NCI-H524 (cell line): ENCODE measurements at regions not wholly inside any gene's neighbourhood (a gene's known extent, or its start where the extent isn't known, plus 50 kb on each side); places are given as distances from the start of the nearest gene placed in this dataset.
"Not testable (repeated sequence)": the region's sequence is repeated elsewhere in the genome, so short reads cannot be mapped to it uniquely, and the experiment has no call there.

Experiments
- DNase-seq, 2 experiments: peaks; one replicate each; lab custom pipeline; 2025; lab: John Stamatoyannopoulos, UW

DNA sequence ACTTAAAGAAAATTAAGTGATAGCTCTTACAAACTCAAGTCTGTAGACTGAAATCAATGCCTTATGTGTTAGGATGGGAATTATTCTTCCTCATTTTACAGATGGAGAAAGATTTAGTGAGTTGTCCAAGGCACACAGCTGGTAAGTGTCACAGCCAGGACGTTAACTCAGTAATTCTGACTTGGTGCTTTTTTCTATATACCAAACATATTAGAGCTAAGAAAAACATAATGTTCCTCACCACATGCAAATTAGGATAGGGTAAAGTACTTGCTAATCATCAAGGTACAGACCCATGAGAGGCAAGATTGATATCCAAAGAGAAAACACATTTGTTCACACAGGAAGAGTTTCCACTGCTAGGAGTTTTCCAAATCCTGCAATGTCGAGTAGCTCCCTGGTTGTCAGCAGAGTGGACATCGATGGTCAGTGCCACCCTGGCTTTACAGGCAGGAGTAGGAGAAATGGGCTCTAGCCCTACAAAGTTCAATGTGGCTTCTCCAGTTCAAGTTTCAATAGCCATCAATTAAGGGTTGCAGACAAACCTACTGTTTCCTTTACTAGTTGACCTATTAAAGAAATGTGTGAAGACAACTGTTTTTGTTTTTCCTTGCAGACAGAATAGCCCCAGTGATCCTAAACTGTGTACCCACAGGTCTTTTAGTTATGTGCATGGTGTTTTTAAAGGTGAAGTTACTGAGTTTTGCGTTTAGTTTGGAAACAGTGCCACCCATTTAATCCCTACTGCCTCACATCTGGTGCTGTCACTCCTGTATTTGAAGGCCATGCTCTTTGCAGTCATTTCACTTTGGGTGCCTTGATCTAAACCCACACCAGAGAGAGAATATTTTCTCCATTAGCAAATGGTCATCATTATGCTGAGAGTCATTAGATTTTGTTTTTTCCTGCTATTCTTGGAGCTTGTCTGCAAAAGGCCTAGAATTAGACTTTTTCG lies 460.8 kb upstream of the SMARCA2 start:
- DNase-seq = peak in 1 of 2 experiments; percentile 3

DNA sequence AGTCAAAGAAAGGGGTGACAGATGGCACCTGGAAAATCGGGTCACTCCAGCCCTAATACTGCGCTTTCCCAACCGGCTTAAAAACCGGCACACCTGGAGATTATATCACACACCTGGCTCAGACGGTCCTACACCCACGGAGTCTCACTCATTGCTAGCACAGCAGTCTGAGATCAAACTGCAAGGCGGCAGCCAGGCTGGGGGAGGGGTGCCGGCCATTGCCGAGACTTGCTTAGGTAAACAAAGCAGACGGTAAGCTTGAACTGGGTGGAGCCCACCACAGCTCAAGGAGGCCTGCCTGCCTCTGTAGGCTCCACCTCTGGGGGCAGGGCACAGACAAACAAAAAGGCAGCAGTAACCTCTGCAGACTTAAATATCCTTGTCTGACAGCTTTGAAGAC lies 456.5 kb upstream of the SMARCA2 start:
- DNase-seq = not testable (repeated sequence)

DNA sequence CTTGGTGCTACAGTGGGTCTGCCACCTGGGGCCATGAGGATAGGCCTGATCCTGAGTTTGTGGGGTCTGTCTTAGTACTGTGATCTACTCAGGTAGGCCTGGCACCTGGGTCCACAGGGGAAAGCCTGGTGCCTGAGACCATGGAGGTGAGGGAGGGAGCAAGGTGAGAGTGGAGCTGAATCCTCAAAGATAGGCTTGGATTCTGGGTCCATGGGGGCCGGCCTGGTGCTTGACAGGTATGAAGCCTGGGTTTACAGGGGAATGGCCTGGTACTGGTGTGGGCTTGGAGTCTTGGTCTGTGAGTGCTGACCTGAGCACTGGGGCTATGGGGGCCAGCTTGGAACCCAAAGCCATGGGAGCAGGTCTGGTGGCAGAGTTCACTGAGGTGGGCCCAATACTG lies 439.2 kb upstream of the SMARCA2 start:
- DNase-seq = no peak

DNA sequence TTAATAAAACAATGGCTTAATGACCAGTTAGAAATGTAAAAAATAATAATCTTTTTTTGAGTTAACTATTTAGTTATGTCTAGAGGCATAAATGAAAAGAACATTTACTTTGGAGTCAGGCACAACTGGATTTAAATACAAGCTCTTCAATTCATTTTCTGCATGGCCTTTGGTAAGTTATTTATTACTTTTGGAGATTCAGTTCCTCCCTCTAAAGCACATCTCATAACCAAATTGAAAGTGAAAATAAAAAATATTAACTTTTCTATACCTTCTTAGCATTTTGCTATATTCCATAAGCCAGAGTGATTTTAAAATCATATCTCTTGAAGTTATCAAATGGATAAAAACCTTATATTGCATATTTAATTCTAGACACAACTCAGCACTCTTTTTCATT lies 434.9 kb upstream of the SMARCA2 start:
- no peak for DNase-seq

DNA sequence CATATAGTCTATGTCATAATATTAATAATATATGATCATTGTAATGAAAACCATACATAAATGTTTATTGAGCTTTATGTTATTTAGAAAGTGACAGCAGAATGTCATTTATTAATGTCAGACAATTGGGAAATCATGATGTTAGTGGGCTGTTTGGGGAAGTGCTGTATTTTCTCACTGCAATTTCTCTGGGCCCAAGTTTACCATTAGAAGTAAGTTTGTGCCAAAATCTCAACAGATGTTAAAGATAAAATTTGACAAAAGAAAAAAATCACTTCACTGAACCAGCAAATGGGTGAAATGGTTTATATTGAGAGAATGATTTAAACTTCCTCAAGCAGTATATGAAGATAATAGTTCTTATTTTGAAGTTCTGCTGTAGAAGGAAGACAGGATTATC lies 433.2 kb upstream of the SMARCA2 start:
- DNase-seq = no peak

DNA sequence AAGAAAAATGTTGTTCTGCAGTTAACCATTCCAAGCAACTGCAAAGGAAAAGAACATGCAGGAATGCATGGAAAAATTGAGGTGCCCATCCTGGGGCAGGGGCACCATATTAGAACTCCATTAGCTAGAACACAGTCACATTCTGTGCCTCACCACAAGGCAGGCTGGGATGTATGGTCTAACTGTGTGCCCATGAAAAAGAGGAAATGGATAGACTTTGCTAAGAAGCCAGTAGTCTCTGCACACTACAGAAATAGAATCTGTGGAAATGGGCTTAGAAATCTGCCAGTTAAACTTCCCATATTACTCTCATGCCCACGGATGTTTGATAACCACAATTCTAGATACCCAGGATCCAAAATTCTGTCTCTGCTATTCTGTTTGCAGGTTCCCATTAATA lies 423.8 kb upstream of the SMARCA2 start:
- no peak for DNase-seq

DNA sequence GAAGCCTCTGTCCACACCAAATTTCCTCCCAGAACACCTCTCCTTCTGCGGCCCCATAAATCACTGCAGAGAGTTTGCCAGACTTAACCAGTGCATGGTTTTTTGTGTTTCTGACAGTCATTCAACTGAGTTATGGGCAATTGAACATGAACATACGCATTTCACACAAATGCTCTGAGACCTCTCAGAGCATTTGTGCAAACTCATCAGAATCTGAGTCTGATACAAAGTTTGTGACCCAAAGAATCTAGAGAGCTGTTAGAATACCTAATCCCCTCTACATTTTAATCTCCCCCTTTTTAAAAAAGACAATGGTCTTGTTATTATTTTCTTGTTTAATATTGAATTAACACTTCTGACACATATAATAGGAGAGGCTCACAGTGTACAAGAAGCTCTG lies 416.9 kb upstream of the SMARCA2 start:
- no peak for DNase-seq

DNA sequence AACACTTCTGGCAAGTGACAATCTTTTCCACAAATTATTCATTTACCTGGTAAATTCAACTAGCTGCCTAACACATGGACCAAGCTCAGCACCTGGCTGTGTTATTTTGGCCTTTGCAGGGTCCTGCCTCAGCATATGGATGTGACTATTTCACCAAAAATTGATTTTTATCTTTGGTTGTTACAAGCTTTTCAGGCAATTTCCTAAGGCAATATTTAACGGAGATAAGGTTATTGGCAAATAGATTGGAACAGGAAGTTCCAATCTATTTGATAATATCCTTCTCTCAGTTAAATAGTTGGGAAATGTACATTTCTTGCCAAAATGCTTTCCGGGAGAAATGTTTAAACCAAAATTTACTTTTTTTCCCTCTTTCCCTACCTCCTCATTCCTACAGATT lies 415.2 kb upstream of the SMARCA2 start:
- no peak for DNase-seq

DNA sequence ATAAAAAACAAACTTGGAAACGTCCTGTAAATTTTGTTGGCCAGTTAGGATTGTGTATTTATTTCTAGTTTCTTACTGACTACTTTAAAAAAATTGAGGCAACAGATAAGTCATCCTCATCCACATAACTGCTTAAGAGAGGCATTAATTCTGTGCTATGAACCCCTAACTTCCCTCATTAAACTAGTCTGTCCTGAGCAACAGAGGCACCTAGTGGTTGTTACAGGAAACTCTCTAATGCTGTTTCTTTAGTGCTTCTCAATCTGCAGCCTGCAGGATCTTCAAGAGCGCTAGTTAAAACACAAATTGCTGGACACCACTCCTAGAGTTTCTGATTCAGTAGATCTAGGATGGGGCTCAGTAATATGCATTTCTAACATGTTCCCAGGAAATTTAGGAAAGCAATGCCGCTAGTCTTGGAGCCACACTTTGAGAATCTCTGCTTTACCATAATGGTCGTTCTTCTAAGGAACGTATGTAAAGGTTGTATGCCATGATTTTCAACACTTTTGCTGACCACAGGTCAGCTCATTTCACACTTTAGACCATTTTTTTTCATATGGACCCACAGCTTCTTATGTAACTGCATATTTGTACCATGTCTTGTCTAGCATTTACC lies 410.1 kb upstream of the SMARCA2 start:
- peak; percentile 25 to 68 for DNase-seq

DNA sequence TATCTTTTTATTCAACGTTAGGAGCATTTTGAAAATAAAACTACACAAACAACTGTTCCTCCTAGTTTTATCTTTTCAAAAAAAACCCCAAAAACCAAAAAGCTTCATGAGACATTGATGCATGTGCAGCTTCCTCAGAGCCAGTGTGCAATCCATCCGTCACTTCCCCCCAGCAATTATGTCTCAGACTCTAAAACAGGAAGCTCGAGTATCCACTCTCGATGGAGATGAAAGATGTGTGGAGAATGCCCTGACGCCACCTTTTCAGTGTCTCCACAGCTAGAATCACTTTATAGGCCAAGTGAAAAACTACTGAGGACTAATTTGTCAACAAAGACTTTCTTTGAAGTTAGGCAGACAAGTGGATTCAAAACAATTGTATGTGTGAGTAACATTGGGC lies 408.9 kb upstream of the SMARCA2 start:
- DNase-seq = no peak

DNA sequence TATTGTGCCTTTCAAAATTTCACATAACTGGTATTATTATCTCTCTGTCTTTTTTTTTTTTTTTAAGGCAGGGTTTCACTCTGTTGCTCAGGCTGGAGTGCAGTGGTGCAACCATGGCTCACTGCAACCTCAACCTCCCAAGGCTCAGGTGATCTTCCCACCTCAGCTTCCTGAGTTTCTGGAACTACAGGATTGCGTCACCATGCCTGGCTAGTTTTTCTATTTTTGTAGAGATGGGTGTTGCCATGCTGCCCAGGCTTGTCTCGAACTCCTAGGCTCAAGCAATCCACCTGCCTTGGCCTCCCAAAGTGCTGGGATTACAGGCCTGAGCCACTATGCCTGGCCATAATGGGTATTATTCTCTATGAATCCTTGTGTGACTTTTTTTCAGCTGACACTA lies 402.3 kb upstream of the SMARCA2 start:
- no peak for DNase-seq

DNA sequence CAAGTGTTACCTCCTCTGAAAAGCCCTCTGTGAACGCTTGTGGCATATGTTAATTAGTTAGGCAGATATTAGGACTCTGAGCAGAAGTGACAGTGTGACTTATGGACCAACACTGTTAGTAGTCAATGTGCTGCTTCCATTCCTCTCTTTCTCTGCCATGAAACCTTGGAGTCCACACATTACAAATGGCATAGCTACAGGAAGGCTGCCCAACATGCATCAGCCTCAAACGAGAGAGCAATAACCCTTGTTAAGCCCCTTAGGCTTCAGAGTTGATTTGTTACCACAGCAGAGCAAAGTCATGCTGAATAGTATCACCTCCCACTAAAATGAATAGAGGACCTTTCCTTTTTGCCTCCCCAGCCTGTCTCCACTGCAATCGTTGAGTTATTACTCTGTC lies 397.7 kb upstream of the SMARCA2 start:
- DNase-seq = no peak

DNA sequence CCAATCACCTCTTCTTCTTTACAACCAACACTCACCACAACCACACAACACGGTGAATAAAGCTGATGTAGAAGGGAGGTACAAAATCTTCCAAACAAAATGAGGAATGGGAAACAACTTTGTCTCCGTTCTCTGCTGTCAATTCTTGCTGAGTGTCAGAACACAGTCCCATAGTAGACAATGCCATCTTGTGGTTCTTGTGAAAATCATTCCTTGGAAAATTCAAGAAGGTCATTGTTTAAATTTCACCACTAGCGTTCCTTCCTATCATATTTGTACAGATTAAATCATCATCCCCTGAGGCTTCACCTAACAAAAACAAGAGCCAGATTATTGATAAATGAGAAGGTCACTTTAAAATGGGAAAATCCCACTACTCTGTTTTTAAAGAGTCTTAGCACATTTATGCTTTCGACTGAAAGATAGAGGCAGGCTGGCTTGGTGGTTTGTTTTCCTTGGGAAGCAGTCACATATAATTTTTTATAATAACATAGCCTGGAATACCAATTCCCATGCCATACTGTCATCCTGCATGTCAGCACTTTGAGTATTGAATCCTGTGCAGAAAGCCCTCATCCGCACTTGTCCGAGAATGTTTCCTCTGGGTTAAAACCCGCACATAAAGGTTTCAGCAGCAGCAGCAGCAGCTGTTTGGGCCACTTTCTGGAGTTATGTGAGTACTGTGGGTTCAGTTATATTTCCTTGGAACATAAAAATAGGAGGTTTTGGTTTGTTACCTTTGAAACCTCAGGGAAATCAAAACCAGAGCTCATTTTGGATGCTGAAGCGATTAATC lies 395.0 kb upstream of the SMARCA2 start:
- DNase-seq = peak; percentile 2 to 44

DNA sequence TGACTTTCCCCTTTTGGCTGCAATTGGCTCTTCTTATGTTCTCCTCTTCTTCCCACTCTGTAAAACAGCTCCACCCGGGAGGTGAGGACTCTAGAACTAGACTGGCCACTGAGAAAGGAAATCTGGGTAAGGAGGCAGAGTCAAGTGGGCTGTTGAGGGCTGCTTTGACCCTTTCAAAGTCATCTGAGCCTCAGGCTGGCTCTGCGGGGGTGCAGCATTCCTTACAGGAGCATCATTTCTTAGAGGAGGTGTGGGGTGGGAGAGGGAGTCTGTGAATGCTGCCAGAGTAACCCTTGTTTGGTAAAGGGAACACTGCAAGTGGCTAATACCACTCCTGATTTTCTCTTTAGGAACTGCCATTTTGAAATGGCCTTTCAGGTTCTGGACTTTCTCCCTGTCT lies 377.7 kb upstream of the SMARCA2 start:
- no peak for DNase-seq

DNA sequence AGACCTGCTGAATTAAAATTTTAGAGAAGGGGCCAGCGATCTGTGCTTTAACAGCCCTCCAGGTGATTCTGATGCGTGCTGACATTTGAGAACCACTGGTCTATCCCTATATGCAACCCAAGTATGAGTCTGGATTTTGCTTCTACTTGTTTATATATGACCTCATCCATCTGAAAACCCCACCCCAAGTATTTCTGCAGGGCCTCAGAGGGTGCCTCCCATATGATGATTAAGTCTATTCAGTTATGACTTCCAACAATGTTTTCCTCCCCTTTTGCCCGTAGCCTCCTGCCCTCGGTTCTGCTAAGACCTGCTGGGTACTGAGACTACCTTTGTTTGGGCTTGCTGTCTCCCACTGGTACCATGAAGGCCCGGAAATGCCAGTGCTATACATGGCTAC lies 376.0 kb upstream of the SMARCA2 start:
- DNase-seq = no peak

DNA sequence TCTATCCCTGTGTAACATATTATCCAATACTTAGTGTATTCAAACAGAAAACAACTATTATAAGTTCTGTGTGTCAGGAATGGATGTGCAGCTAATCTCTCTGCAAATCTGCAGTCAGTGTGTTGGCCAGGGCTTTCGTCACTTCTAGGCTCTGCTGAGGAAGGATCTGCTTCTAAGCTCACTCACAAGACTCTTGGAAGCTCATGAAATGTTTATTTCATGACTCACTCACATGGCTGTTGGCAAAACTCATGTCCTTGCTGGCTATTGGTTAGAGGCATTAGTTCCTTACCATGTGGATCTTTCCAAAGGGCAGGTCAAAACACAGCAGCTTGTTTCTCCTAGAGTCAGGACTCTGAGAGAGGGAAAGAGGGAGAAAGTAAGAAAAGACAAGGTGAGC lies 367.4 kb upstream of the SMARCA2 start:
- no peak for DNase-seq

DNA sequence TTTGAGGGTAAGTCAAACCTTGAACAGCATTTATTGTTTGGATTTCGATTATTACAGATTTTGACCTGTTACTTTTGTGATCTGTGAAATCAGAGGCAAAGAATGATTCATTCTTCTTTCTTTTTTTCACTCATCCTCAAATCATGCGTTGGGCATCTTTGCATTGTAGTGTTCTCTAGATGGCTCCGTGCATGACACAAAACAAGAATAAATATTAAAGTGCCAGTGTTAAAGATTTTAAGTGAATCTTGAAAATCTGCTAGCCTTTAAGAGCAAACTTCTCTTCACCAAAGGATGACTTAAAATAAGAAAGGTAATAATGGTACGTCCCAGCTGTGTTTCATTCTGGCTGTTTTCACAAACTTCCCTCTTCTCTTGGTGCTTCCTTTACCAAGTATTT lies 361.9 kb upstream of the SMARCA2 start:
- DNase-seq = no peak

DNA sequence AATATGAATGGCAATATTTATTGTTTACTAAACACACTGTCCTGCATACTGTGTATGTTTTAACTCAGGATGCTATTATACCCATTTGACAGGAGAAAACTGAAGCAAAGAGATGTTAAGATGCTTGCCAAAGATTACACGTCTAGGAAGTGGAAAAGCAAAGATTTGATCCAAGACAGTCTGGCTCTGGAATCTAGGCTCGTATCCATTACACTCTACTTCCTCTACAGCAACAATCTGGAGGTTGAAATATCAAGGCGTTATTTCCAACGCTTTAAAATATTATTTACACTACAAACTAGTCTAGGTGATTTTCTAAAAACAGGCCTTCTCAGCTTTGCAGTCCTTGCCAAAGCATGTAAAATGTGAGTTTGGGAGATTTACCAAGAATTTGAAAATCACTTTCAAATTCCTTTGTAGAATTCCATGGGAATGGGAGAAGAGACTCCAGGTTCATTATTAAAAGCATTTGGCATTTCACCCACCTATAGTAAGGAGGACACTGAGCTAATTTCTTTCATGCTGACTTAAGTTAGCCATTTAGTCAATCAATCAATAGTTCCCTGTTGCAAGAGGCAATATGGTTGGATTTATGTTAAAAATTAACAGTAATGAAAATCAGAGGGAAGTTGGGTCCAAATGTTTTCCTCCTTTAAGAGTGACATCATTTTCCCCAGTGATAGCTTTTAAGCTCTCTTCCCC lies 356.3 kb upstream of the SMARCA2 start:
- DNase-seq = no peak

DNA sequence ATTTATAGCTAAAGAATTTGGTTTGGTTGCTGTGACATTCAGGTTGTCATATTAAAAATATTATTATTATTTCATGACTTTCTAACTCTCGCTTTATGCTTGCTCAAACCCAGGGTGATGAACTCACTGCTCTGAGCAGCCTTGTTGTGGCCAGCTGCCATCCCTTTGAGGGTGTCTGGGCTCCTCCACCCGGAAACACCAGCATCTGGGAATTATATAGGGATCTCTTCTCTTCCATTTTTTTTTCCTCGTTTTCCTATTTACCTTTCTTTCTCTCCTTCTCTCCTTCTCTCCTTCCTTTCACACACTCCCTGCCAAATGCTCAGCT lies 355.8 kb upstream of the SMARCA2 start:
- DNase-seq = no peak

DNA sequence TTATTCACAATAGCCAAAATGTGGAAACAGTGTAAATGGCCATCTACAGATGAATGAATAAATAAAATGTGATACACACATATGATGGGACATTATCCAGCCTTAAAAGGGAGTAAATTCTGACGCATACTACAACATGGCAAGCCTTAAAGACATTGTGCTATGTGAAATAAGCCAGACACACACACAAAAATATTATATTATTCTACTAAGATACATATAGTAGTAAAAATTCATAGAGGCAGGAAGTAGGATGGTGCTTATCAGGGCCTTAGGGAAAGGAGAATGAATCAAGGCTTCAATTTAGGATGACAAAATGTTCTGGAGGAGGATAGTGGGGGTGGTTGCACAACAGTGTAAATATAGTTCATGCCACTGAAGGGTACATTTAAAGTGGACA lies 346.7 kb upstream of the SMARCA2 start:
- DNase-seq = no peak

DNA sequence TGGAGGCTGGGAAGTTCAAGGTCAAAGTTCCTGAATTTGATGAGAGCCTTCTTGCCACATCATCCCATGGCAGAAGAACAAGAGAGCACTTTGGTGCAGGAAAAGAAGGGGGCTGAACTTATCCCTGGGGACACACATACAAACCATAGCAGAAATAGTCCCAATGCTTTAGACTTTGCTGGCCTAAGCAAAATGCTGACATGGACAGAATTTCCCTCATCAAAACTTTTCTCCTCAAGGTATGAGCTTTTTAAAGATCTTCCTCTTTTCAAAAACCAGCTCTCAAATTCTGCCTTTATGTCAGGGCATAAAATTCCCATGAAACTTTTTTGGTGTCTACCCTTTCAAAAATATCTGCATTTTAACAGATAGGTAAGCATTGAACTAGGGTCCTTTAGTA lies 341.8 kb upstream of the SMARCA2 start:
- no peak for DNase-seq

DNA sequence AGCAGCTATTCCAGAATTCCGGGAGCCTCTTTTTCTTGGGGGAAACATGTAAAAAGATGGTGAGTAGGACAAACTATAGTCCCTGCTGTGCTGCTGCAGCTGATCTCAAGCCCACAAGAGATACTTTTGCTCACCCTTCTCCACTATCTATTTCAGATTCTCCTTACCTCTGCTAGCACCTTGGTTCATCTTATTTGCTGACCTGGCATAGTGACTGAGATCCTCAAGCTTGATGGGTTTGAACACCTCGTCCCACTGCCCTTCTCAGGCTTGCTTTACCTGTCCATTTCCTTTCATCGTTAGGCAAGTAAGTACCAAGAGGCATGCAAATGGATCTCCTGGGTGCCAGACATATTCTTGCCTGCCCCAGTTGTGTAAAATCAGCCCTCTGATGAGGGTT lies 338.4 kb upstream of the SMARCA2 start:
- no peak for DNase-seq
